IPS-18a (cell line): ENCODE measurements at regions not wholly inside any gene's neighbourhood (a gene's known extent, or its start where the extent isn't known, plus 50 kb on each side); places are given as distances from the start of the nearest gene placed in this dataset.

Source experiments
- H3K27ac ChIP-seq: one replicate; pipeline ENCODE4 v1.5.1; 2013; ENCODE audit warnings: low read length
- H3K27me3 ChIP-seq: one replicate; pipeline ENCODE4 v1.6.1; 2013; ENCODE audit warnings: mild to moderate bottlenecking, low read length; ENCODE audit not compliant: control insufficient read depth, insufficient read depth
- H3K36me3 ChIP-seq: one replicate; pipeline ENCODE4 v1.6.1; 2013; ENCODE audit warnings: low read depth, low read length; ENCODE audit not compliant: control insufficient read depth
- H3K4me1 ChIP-seq: one replicate; pipeline ENCODE4 v1.6.1; 2013; ENCODE audit warnings: low read depth, low read length; ENCODE audit not compliant: control insufficient read depth
- H3K4me3 ChIP-seq: one replicate; pipeline ENCODE4 v1.5.1; 2013; ENCODE audit warnings: low read length
- H3K9ac ChIP-seq: one replicate; pipeline ENCODE4 v1.6.1; 2013; ENCODE audit warnings: mild to moderate bottlenecking, low read length, moderate library complexity
- H3K9me3 ChIP-seq: one replicate; pipeline ENCODE4 v1.6.1; 2013; ENCODE audit warnings: low read depth, low read length; ENCODE audit not compliant: control insufficient read depth

DNA sequence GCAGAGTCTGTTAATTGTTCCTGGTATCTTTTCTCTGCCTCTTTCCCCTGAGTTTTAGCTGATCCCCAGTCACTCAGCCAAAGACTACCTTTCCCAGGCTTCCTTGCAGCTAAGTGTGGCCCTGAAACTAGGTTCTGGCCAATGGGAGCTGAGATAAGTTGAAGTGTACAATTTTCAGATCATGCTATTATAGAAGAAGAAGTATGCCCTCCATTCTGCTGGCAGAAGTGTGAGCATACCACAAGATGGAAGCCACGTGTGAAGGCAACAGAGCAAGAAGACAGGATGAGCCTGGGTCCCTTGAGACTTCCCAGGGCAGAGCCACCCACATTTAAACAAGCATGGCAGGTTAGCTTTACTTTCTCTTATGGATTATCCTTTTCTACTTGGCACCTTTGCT is 273.2 kb downstream of the HIVEP2 start:
- no peak overlapping the region for H3K9ac ChIP-seq
- no peaks in the 10 kb centered on the region for H3K36me3 ChIP-seq
- no peak overlapping the region for H3K4me3 ChIP-seq
- H3K27ac ChIP-seq: no peak overlapping the region
- H3K27me3 ChIP-seq: no peaks in the 10 kb centered on the region
- no peaks in the 10 kb centered on the region for H3K9me3 ChIP-seq
- H3K4me1 ChIP-seq: no peaks in the 10 kb centered on the region

DNA sequence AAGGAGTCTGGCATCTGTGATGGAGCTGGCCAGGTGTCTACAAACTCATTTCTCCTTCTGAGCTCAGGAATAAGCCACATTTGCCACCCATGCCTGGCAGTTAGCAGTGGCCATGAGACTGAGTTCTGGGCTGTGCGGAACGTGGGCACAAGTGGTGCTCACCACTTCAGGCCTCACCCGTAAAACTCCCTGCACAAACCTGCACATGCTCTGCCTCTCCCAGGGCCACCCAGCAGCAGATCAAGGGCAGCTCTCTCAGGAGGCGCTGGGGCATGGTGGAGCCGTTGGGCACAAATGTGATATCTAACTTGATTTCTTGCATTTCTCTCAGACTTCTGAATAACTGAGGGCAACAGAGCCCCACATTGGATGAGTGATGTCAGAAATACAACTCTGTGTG is 269.5 kb downstream of the HIVEP2 start:
- no peak overlapping the region for H3K27ac ChIP-seq
- H3K4me1 ChIP-seq: no peaks in the 10 kb centered on the region

DNA sequence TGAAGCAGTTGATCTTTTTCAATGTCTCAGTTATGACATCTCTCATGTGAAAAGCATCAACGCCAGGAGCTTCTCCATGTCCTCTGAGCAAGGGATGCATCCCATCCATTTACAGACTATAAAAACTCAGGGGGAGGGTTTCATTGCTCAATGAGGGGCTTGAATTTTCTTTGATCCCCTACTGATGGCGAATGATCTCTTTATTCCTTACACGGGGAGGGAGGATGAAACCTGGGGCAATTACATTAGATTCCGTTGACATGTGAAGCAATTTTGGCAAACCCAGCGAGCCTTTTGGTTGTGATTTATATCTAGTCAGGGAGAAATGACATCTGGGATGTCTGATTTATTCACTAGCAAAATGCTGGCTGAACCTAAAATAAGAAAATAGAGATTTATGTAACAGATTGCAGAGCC is 268.9 kb downstream of the HIVEP2 start:
- no peaks in the 10 kb centered on the region for H3K9me3 ChIP-seq

More for the DNA sequence above, 269.5 kb downstream of the HIVEP2 start:
- no peak overlapping the region for H3K9ac ChIP-seq
- H3K36me3 ChIP-seq: no peaks in the 10 kb centered on the region
- no peaks in the 10 kb centered on the region for H3K9me3 ChIP-seq
- H3K4me3 ChIP-seq: no peak overlapping the region
- no peaks in the 10 kb centered on the region for H3K27me3 ChIP-seq

DNA sequence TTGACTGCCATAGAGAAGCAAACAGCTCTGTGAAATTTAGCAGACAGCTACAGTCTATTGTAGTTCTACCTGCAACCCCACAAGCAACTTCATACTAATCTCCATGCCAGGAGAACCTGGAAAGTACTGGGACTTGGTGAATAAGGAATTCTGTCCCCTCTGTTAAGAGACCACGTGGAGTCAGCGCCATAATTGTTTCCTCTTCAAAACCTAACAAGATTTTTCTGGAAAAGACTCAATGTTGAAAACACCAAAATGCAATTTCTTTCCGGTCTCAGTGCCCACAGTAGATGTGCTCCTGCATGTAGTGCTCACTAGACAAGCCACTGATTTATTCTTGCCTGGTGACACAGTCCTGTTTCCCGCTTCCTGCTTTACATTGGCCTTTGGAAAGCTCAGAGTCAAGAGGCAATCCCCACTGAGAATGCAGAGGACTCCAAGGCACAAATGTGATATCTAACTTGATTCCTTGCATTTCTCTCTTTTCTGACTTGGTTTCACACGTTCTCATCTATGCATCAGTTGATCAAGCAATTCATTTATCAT is 268.3 kb downstream of the HIVEP2 start:
- H3K4me3 ChIP-seq: no peak overlapping the region
- no peaks in the 10 kb centered on the region for H3K36me3 ChIP-seq
- H3K9me3 ChIP-seq: no peaks in the 10 kb centered on the region
- H3K4me1 ChIP-seq: no peaks in the 10 kb centered on the region
- no peak overlapping the region for H3K9ac ChIP-seq
- H3K27me3 ChIP-seq: no peaks in the 10 kb centered on the region
- H3K27ac ChIP-seq: no peak overlapping the region

More for the DNA sequence above, 268.9 kb downstream of the HIVEP2 start:
- H3K4me3 ChIP-seq: no peak overlapping the region
- H3K27me3 ChIP-seq: no peaks in the 10 kb centered on the region
- no peak overlapping the region for H3K27ac ChIP-seq
- H3K36me3 ChIP-seq: no peaks in the 10 kb centered on the region
- no peaks in the 10 kb centered on the region for H3K4me1 ChIP-seq
- H3K9ac ChIP-seq: no peak overlapping the region

DNA sequence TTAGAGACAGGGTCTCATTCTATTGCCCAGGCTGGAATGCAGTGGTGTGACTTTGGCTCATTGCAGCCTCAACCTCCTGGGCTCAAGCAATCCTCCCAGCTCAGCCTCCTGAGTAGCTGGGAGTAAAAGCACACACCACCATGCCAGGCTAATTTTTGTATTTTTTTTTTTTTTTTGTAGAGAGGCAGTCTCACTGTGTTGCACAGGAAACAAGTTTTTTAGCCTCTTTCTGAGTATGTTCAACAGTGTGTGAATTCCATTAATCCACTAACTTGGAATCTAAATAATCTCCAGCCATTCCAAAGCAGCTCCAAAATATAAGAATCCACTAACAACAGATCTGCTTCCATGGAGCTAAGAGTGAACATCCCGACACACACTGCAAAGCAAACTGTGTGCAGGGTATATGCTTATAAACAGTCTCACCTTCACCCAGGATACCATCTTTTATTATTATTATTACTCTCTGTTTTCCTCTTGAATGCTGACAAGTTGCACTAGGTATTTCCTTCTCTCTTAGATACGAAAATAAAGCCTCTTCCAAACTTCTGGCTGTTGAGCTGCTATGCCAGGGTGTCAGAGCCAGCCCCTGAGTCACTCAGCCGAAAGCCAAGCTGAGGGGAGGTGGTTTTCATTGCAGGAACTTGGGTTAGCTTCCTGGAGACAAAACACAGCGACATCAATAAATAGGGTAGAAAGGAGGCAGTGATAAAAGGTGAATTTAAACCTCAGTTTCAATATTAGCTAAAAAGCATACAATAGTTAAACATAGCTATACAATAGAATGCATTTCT is 264.9 kb downstream of the HIVEP2 start:
- Histone ChIP-seq H3K4me3 (no peak overlapping the region), H3K27ac (no peak overlapping the region), H3K9me3 (no peaks in the 10 kb centered on the region), H3K36me3 (no peaks in the 10 kb centered on the region), H3K4me1 (no peaks in the 10 kb centered on the region), H3K27me3 (no peaks in the 10 kb centered on the region), H3K9ac (no peak overlapping the region)

DNA sequence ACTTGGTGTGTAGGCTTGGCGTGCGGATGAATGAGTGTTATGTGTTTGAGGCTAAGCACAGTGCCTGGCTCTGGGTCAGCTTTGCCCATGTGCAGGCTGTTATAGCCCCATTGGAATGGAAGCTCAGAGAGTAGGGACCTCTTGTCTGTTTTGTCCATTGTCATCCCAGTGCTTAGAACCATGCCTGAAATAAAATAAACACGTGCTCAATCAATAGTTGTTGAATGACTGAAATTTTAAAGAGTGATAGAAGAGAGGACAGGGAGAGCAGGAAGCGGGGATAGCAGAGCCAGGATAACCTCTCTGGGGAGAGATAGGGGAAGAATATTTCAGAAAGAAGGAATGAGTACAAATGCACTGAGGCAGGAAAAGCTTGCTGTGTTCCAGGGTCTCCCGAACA is 263.9 kb downstream of the HIVEP2 start:
- Histone ChIP-seq H3K36me3 (no peaks in the 10 kb centered on the region), H3K27ac (no peak overlapping the region), H3K27me3 (no peaks in the 10 kb centered on the region), H3K9me3 (no peaks in the 10 kb centered on the region), H3K4me3 (no peak overlapping the region), H3K4me1 (no peaks in the 10 kb centered on the region), H3K9ac (no peak overlapping the region)

DNA sequence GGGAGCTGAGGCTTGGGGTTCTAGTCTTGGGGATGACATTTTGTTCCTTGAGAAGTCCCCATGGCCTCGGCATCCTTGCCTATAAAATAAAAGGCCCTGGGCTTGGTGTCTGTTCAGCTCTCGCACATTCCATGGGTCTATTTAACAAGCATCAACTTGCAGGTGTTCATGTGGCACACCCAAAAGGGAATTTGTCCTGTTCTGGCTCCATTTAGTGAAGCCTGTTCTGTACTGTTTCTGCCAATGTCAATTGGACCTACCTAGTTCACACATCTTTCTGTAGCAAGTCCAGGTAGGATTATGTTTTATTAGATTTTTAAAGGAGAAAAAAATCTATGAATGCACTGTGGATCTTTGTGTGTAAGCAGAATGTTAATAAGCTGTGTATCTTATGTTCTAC is 262.0 kb downstream of the HIVEP2 start:
- Histone ChIP-seq H3K4me1 (no peaks in the 10 kb centered on the region), H3K9ac (no peak overlapping the region), H3K27me3 (no peaks in the 10 kb centered on the region), H3K9me3 (no peaks in the 10 kb centered on the region), H3K27ac (no peak overlapping the region), H3K4me3 (no peak overlapping the region), H3K36me3 (no peaks in the 10 kb centered on the region)

DNA sequence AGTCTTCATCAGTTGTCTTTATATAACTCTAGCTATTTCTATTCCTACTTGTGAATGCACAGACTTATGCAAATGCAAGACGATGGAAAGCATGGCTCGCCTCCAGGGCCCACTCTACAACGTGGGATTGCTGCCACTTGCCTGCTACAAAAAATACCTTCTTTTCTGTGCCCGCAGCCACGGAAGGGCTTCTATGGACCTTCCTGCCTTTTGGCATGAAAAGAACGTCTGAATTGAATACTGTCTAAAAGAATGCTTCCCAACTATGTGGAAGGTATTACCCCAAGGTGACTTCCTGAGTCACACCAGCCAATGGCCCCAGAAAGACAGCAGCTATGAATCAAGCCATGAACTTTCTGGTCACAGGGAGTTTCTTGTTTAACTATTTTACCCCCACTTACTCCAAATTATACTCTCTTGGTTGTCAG is 261.2 kb downstream of the HIVEP2 start:
- H3K4me1 ChIP-seq: no peaks in the 10 kb centered on the region
- H3K36me3 ChIP-seq: no peaks in the 10 kb centered on the region
- H3K27ac ChIP-seq: no peak overlapping the region
- no peaks in the 10 kb centered on the region for H3K9me3 ChIP-seq
- no peak overlapping the region for H3K4me3 ChIP-seq
- H3K27me3 ChIP-seq: no peaks in the 10 kb centered on the region
- no peak overlapping the region for H3K9ac ChIP-seq

DNA sequence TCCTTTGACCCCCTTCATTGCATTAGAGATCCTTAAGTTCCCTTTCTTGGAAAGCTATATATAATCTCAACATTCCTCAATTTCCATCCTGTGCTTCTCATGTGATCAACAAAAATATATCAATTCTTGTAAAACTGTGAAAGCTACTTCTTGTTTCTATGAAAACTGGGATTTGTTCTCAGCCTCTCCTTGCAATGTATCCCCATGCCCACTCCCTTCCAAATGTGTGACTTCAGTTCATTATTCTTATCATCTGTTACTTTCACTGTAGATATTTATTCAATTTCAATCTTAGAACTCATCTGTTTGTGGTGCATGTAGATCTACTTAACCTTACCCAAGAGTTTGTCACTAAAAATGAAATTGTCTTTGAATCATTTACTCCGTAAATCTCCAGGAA is 260.6 kb downstream of the HIVEP2 start:
- Histone ChIP-seq H3K27ac (no peak overlapping the region), H3K36me3 (no peaks in the 10 kb centered on the region), H3K9ac (no peak overlapping the region), H3K4me1 (no peaks in the 10 kb centered on the region), H3K4me3 (no peak overlapping the region), H3K27me3 (no peaks in the 10 kb centered on the region), H3K9me3 (no peaks in the 10 kb centered on the region)

DNA sequence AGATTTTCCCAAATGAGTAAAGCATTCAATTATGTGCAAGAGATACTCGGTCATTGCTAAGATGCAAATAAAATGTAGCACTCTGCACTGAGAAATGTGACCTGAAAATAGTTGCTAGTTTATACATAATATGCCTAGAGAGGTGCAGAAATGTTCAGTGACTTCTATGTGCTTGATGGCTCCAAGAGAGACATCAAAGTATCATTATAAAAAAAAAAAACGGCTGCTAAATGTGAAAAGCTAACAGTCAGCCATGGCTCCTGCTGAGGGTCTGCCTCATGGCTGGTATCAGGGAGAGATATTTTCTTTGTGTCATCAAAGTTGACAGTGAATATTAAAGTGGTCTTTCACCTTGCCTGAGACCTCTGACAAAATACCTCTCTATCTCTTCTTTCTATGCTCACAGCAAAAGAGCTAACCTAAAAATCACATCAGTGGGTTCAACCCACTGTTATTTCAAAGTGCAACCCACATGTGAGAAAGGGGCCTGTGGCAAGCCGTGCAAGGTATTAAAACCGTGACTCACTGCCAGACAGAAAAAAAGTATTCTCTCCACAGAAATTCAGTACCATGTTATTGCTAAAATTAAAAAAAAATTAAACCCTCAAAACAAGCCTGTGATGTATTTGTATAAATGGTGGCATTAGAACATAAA is 259.0 kb downstream of the HIVEP2 start:
- H3K4me1 ChIP-seq: no peaks in the 10 kb centered on the region
- no peak overlapping the region for H3K27ac ChIP-seq
- no peaks in the 10 kb centered on the region for H3K27me3 ChIP-seq
- no peaks in the 10 kb centered on the region for H3K36me3 ChIP-seq
- H3K4me3 ChIP-seq: no peak overlapping the region
- H3K9me3 ChIP-seq: no peaks in the 10 kb centered on the region
- H3K9ac ChIP-seq: no peak overlapping the region

DNA sequence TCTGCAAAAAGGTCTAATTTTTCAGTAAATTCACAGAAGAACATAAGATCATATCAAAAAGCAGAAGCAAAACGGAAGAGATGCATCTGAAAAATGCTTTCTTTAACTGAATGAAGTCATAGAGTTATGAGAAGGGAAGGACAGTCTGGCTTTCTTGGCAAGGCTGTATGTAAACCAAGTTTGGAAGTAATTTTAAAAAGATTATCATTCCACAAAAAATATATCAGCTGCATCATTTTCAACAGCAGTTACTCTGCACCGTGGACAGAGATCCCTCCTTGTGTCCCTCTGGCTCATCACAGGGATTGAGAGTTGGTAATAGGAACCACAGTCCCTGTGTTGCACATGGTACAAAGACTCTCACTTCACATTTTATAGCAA is 258.5 kb downstream of the HIVEP2 start:
- Histone ChIP-seq H3K27ac (no peak overlapping the region), H3K4me3 (no peak overlapping the region), H3K9ac (no peak overlapping the region), H3K36me3 (no peaks in the 10 kb centered on the region), H3K27me3 (no peaks in the 10 kb centered on the region), H3K9me3 (no peaks in the 10 kb centered on the region), H3K4me1 (no peaks in the 10 kb centered on the region)

DNA sequence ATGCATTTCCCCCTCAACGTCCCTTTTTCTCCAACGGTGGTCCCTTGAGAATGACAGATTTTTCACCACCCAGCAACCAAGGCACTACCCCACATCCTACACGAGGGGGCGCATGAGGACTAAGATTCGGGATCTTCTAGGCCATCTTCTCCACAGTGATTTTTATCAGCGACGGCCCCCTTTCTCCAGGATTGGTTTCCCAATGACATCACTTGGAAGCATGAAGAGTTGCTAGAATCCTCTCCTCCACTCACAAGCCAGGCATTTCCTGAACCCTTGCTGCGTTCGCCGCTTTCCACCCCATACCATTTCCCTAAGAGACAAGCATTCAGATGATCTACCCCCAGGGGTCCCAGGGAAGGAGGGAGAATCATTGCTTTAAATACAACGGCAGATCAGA is 252.0 kb downstream of the HIVEP2 start:
- H3K36me3 ChIP-seq: no peaks in the 10 kb centered on the region

More for the DNA sequence above, 252.0 kb downstream of the HIVEP2 start:
- Histone ChIP-seq H3K27ac (no peak overlapping the region), H3K9ac (no peak overlapping the region), H3K9me3 (no peaks in the 10 kb centered on the region), H3K4me1 (no peaks in the 10 kb centered on the region), H3K27me3 (no peaks in the 10 kb centered on the region), H3K4me3 (no peak overlapping the region)
